A549 (cell line): ENCODE measurements at regions not wholly inside any gene's neighbourhood (a gene's known extent, or its start where the extent isn't known, plus 50 kb on each side); places are given as distances from the start of the nearest gene placed in this dataset.

Experiments
- ATAC-seq, 2 experiments: fragments of 200-7000 bp in 1 of 2; fragments of >200 bp in 1 of 2; cut with Nextera tagmentation in 1 of 2; cut with Tn5 transposase in 1 of 2; 3 replicates each; pipeline versions ENCODE4 v1.8.0 to v1.9.1; 2018 to 2020; ENCODE audit warnings: mild to moderate bottlenecking in 1 of 2, moderate library complexity in 1 of 2
- CTCF ChIA-PET: fragments of 300-600 bp; sonication (Branson Sonifier 250); formaldehyde crosslinking; extraction: SDS; loops from one replicate; lab custom pipeline; 2021; ENCODE audit warnings: antibody characterized with exemption, inconsistent platforms; lab: Yijun Ruan, JAX
- POLR2A ChIA-PET: fragments of 350-600 bp; formaldehyde crosslinking; extraction: SDS; loops from one replicate; lab custom pipeline; 2021; ENCODE audit warnings: antibody characterized with exemption, inconsistent platforms; lab: Yijun Ruan, JAX
- DNase-seq, 2 experiments: peaks; one replicate each; pipeline versions ENCODE4 v3.0.0 to v3.0.0-alpha.2; 2011 to 2016; ENCODE audit warnings: low read depth in 1 of 2, low spot score in 1 of 2
- FAIRE-seq: peaks from 2 replicates; lab custom pipeline; 2011; peaks lifted over from hg19 to GRCh38; lab: Jason Lieb, UNC
- H3K27ac ChIP-seq, 2 experiments: fragments of >200 bp; sonication (Bioruptor Twin); formaldehyde crosslinking; 3 replicates each; pipeline ENCODE4 v1.5.1; 2016 to 2017
- H3K4me1 ChIP-seq: fragments of >200 bp; sonication (Bioruptor Twin); formaldehyde crosslinking; 3 replicates; pipeline ENCODE4 v1.6.1; 2016
- H3K4me2 ChIP-seq: fragments of >200 bp; sonication (Bioruptor Twin); formaldehyde crosslinking; 3 replicates; pipeline ENCODE4 v1.6.1; 2016
- H3K4me3 ChIP-seq: fragments of >200 bp; sonication (Bioruptor Twin); formaldehyde crosslinking; 3 replicates; pipeline ENCODE4 v1.5.1; 2016
- H3K9me3 ChIP-seq: fragments of >200 bp; sonication (Bioruptor Twin); formaldehyde crosslinking; 3 replicates; pipeline ENCODE4 v1.6.1; 2016
- CBX2 ChIP-seq: fragments of 200-600 bp; sonication (generic); IDR thresholded peaks from 2 replicates; pipeline ENCODE4 v1.6.1; 2016; ENCODE audit warnings: low read depth, mild to moderate bottlenecking, borderline replicate concordance
- ESRRA ChIP-seq: fragments of 150-350 bp; IDR thresholded peaks from 2 replicates; pipeline ENCODE4 v1.6.1; 2014; ENCODE audit warnings: mild to moderate bottlenecking, low read length, borderline replicate concordance
- FOSB ChIP-seq: fragments of 250-450 bp; sonication (Bioruptor Pico); IDR thresholded peaks from 2 replicates; pipeline ENCODE4 v1.5.0; 2020; ENCODE audit warnings: mild to moderate bottlenecking, moderate library complexity
- FOSL2 ChIP-seq, 2 experiments: fragments of 450-650 bp in 1 of 2; fragments of >200 bp in 1 of 2; sonication (Bioruptor Twin) in 1 of 2; formaldehyde crosslinking; IDR thresholded peaks; 2 replicates each; pipeline versions ENCODE4 v1.5.0 to v1.6.1; 2016 to 2020; ENCODE audit warnings: mild to moderate bottlenecking in 1 of 2, moderate library complexity in 1 of 2
- FOXS1 ChIP-seq: fragments of 250-450 bp; sonication (Bioruptor Pico); IDR thresholded peaks from 2 replicates; pipeline ENCODE4 v1.5.0; 2020; ENCODE audit warnings: mild to moderate bottlenecking, moderate library complexity
- GATA3 ChIP-seq: IDR thresholded peaks from 2 replicates; pipeline ENCODE4 v1.6.1; 2012; ENCODE audit warnings: borderline replicate concordance
- HDAC2 ChIP-seq: fragments of 200-600 bp; sonication (generic); IDR thresholded peaks from 2 replicates; pipeline ENCODE4 v1.6.1; 2016
- HOXB5 ChIP-seq: fragments of 250-450 bp; sonication (Bioruptor Pico); IDR thresholded peaks from 2 replicates; pipeline ENCODE4 v1.5.0; 2020; ENCODE audit warnings: mild to moderate bottlenecking, moderate library complexity
- KDM1A ChIP-seq: fragments of 200-600 bp; sonication (generic); IDR thresholded peaks from 2 replicates; pipeline ENCODE4 v1.6.1; 2016; ENCODE audit warnings: low read depth, mild to moderate bottlenecking
- MAFK ChIP-seq: fragments of 450-650 bp; IDR thresholded peaks from 2 replicates; pipeline ENCODE4 v1.6.1; 2014; ENCODE audit not compliant: partially characterized antibody
- MAZ ChIP-seq: fragments of 150-350 bp; IDR thresholded peaks from 2 replicates; pipeline ENCODE4 v1.6.1; 2014; ENCODE audit warnings: antibody characterized with exemption, low read depth, low read length, borderline replicate concordance
- PHF8 ChIP-seq: fragments of 200-600 bp; sonication (generic); IDR thresholded peaks from 2 replicates; pipeline ENCODE4 v1.6.1; 2016; ENCODE audit warnings: low read depth, mild to moderate bottlenecking, antibody characterized with exemption, moderate library complexity, borderline replicate concordance
- RARB ChIP-seq: fragments of 250-450 bp; sonication (Bioruptor Pico); IDR thresholded peaks from 2 replicates; pipeline ENCODE4 v1.8.0; 2021; ENCODE audit warnings: mild to moderate bottlenecking, moderate library complexity
- RFX5 ChIP-seq: fragments of 450-650 bp; IDR thresholded peaks from 2 replicates; pipeline ENCODE4 v1.7.1; 2014; ENCODE audit warnings: antibody characterized with exemption, mild to moderate bottlenecking, moderate library complexity
- SMC3 ChIP-seq: fragments of >200 bp; sonication (Bioruptor Twin); formaldehyde crosslinking; IDR thresholded peaks from 3 replicates; pipeline ENCODE4 v1.6.1; 2018; ENCODE audit warnings: inconsistent platforms
- TP53 ChIP-seq: fragments of 250-450 bp; sonication (Bioruptor Pico); IDR thresholded peaks from 2 replicates; pipeline ENCODE4 v1.5.0; 2021; ENCODE audit warnings: mild to moderate bottlenecking, moderate library complexity
- ZSCAN20 ChIP-seq: fragments of 250-450 bp; sonication (Bioruptor Pico); IDR thresholded peaks from 2 replicates; pipeline ENCODE4 v1.8.0; 2022; ENCODE audit warnings: mild to moderate bottlenecking, moderate library complexity
- WGBS: methylation state at CpG from one replicate; pipeline ENCODE4 v1.1.6; 2017; ENCODE audit errors: missing lambda C conversion rate; 5-methylcytosine and 5-hydroxymethylcytosine counted together
- TF ChIP-seq, protein P1 (sequence below): fragments of >200 bp; sonication (Bioruptor Twin); formaldehyde crosslinking; IDR thresholded peaks from 3 replicates; pipeline ENCODE4 v1.6.1; 2016
- TF ChIP-seq, protein P2 (sequence below): fragments of >200 bp; sonication (Bioruptor Twin); formaldehyde crosslinking; IDR thresholded peaks from 2 replicates; pipeline ENCODE4 v1.6.1; 2016
- TF ChIP-seq, protein P3 (sequence below): IDR thresholded peaks from 2 replicates; pipeline ENCODE4 v1.6.1; 2012
- TF ChIP-seq, protein P4 (sequence below): IDR thresholded peaks from 2 replicates; pipeline ENCODE4 v1.6.1; 2012; ENCODE audit warnings: low read depth, borderline replicate concordance
- TF ChIP-seq, protein P5 (sequence below): fragments of 150-350 bp; IDR thresholded peaks from 2 replicates; pipeline ENCODE4 v1.6.1; 2014; ENCODE audit warnings: low read depth, mild to moderate bottlenecking, low read length

DNA sequence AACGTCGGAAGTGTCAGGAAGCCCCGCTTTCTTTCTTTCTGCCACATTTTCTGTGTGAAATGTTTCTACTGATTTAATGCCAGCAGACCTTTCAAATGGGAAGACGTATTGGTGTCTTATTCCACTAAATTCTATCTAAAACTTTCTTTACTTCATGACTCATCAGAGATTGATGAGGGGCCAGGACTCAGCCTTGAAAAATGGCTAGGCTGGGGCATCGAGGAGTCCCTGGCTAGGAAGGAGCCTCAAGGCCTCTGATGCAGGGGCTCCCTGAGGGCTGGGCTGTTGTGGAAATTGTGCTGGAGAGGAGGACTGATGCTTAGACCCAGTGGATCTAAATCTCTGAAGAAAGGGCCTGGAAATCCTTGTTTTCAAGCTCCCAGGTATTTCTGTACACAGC is 192.8 kb upstream of the PDE10A start:
- no peak for ATAC-seq
- H3K4me2 ChIP-seq: no peak overlapping the region
- no peak overlapping the region for H3K4me3 ChIP-seq
- H3K9me3 ChIP-seq: no peaks in the 10 kb centered on the region
- CTCF ChIA-PET: no interaction called here
- POLR2A ChIA-PET: no interaction called here
- no peak for FAIRE-seq
- WGBS: 93% methylated on average over 5 of the region's 5 CpGs
- peaks cover 29% of the 10 kb centered on the region for H3K4me1 ChIP-seq
- DNase-seq: no peak
- no peak overlapping the region for H3K27ac ChIP-seq
- TF ChIP-seq FOSL2 (IDR thresholded peaks at IDR 0.05): no peak
- TF ChIP-seq FOSL2 (CRISPR knock-in tag; IDR thresholded peaks at IDR 0.05): 0 out of 2 replicates have a peak, but pooled peaks have one; percentile 6
- TF ChIP-seq, protein P1, sequence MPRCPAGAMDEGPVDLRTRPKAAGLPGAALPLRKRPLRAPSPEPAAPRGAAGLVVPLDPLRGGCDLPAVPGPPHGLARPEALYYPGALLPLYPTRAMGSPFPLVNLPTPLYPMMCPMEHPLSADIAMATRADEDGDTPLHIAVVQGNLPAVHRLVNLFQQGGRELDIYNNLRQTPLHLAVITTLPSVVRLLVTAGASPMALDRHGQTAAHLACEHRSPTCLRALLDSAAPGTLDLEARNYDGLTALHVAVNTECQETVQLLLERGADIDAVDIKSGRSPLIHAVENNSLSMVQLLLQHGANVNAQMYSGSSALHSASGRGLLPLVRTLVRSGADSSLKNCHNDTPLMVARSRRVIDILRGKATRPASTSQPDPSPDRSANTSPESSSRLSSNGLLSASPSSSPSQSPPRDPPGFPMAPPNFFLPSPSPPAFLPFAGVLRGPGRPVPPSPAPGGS: no peak

DNA sequence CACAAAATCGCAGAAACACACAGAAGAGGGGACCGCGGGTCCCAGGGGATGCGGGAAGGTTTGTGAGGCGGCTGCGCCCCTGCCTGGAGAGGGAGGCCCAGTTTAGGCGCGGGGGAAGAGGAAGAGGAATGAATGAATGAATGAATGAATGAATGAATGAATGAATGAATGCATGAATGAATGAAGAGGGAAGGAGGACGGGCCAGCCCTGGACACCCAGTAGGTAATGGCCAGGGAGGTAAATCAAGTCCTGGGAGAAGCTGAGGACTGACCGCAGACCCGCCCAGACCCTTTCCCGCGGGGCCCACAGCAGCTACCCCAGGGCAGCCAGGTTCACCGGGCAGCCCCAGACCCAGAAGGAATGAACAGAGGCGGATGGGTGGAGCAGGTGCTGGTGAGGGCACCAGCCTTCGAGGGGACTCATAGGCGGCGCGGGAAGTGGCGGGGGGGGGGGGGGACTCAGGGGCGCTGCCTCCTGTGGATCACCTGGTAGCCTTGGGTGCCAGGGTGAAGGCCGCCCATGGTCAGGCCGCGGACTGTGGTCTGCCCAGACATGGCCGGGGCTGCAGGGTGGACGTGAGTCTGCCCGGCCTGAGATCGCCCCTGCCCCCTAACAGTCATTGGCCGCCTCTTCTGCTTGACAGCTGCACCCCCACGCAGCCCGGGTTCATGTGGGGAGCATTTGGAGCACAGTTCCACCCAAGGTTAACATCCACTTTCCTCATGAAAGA is 192.0 kb upstream of the PDE10A start:
- Histone ChIP-seq H3K4me3 (no peak overlapping the region), H3K4me1 (peaks cover 33% of the 10 kb centered on the region), H3K27ac (no peak overlapping the region), H3K9me3 (no peaks in the 10 kb centered on the region), H3K4me2 (no peak overlapping the region)
- FAIRE-seq: no peak
- no peak for TF ChIP-seq PHF8
- no peak for TF ChIP-seq MAFK
- TF ChIP-seq HDAC2: no peak
- ChIA-PET POLR2A (no interaction called here), CTCF (interaction anchor here (0.6 kb wide), 1 partner anchor 251 kb away, joined by 3 read pairs; no protein-coding TSS in a partner anchor)
- WGBS: 92% methylated on average over 17 of the region's 31 CpGs
- ATAC-seq: no peak
- DNase-seq: no peak

DNA sequence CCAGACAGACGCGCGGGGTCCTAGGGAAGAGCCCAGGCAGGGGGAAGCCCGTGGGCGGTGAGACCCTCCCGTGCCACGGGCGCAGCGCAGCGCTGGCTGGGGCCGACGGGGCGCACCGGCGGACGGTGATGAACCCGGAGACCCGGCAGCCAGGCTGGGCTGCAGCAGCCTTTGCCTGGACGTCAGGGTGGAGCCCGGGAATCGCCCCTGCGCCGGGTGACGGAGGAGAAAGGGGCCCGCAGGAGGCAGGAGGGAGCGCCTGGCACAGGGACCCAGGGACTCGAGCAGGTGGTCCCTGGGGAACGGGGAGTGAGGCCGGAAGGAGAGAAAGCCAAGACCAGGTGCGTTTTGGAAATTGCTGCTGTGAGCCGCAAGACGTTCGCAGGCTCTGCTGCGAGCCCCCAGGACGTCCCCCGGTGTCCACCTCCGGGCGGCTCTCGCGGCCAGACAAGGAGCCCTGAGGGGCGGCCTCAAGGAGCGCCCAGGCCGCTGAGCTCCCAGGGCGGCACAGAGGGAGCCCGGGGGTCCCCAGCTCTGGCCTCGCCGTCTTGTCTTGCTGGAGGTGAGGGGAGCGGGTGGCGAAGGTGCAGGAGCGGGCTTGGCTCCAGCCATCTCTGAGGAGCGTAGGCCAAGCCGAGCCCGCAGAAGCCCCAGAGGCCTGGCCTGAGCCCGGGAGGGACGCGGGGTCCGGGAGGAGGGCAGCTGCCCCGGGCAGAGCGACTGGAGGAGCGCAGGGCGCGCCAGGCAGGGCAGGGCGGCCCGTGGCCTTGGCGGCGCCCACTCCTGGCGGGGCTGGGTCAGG is 191.2 kb upstream of the PDE10A start:
- CTCF ChIA-PET: no interaction called here
- no peak for ATAC-seq

More for the DNA sequence above, 191.2 kb upstream of the PDE10A start:
- TF ChIP-seq, protein P2, sequence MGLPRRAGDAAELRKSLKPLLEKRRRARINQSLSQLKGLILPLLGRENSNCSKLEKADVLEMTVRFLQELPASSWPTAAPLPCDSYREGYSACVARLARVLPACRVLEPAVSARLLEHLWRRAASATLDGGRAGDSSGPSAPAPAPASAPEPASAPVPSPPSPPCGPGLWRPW: no peak
- no peak for TF ChIP-seq FOSB (CRISPR knock-in tag)
- no peak for TF ChIP-seq TP53
- TF ChIP-seq, protein P3, sequence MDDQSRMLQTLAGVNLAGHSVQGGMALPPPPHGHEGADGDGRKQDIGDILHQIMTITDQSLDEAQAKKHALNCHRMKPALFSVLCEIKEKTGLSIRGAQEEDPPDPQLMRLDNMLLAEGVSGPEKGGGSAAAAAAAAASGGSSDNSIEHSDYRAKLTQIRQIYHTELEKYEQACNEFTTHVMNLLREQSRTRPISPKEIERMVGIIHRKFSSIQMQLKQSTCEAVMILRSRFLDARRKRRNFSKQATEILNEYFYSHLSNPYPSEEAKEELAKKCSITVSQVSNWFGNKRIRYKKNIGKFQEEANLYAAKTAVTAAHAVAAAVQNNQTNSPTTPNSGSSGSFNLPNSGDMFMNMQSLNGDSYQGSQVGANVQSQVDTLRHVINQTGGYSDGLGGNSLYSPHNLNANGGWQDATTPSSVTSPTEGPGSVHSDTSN: no peak
- TF ChIP-seq FOSL2 (IDR thresholded peaks at IDR 0.05): no peak
- TF ChIP-seq FOSL2 (CRISPR knock-in tag; IDR thresholded peaks at IDR 0.05): no peak
- no peak for TF ChIP-seq MAZ
- no peak for TF ChIP-seq RFX5
- TF ChIP-seq, protein P4, sequence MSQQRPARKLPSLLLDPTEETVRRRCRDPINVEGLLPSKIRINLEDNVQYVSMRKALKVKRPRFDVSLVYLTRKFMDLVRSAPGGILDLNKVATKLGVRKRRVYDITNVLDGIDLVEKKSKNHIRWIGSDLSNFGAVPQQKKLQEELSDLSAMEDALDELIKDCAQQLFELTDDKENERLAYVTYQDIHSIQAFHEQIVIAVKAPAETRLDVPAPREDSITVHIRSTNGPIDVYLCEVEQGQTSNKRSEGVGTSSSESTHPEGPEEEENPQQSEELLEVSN: no peak
- no peak for TF ChIP-seq FOXS1 (CRISPR knock-in tag)
- TF ChIP-seq GATA3: no peak
- TF ChIP-seq KDM1A: no peak
- no peak for TF ChIP-seq ESRRA
- TF ChIP-seq HOXB5 (CRISPR knock-in tag): no peak
- TF ChIP-seq, protein P5, sequence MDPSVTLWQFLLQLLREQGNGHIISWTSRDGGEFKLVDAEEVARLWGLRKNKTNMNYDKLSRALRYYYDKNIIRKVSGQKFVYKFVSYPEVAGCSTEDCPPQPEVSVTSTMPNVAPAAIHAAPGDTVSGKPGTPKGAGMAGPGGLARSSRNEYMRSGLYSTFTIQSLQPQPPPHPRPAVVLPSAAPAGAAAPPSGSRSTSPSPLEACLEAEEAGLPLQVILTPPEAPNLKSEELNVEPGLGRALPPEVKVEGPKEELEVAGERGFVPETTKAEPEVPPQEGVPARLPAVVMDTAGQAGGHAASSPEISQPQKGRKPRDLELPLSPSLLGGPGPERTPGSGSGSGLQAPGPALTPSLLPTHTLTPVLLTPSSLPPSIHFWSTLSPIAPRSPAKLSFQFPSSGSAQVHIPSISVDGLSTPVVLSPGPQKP: no peak
- TF ChIP-seq ZSCAN20 (CRISPR knock-in tag): no peak
- TF ChIP-seq SMC3: no peak
- no peak for TF ChIP-seq CBX2
- TF ChIP-seq RARB (CRISPR knock-in tag): no peak
- DNase-seq (no peak), FAIRE-seq (no peak)
- Histone ChIP-seq H3K4me2 (no peak overlapping the region), H3K4me3 (no peak overlapping the region), H3K27ac (no peak overlapping the region), H3K9me3 (no peaks in the 10 kb centered on the region), H3K4me1 (peaks cover 34% of the 10 kb centered on the region)
- POLR2A ChIA-PET: no interaction called here
- WGBS: 97% methylated on average over 55 of the region's 67 CpGs
